DOHH2 (cell line): ENCODE measurements at regions not wholly inside any gene's neighbourhood (a gene's known extent, or its start where the extent isn't known, plus 50 kb on each side); places are given as distances from the start of the nearest gene placed in this dataset.

Experiments used
- H3F3A ChIP-seq: fragments of 200-600 bp; sonication (generic), shearing (Covaris generic); 2 replicates; pipeline ENCODE4 v1.6.0; 2016; ENCODE audit warnings: antibody characterized with exemption, mild to moderate bottlenecking; ENCODE audit not compliant: control insufficient read depth, insufficient read depth
- H3K27ac ChIP-seq: fragments of 200-600 bp; sonication (generic); 2 replicates; pipeline ENCODE4 v1.5.1; 2014; ENCODE audit warnings: low read depth, mild to moderate bottlenecking, low read length, moderate library complexity
- H3K27me3 ChIP-seq: fragments of 200-600 bp; sonication (generic); 2 replicates; pipeline ENCODE4 v1.6.1; 2014; ENCODE audit warnings: mild to moderate bottlenecking, low read length, mixed read lengths; ENCODE audit not compliant: control insufficient read depth
- H3K36me3 ChIP-seq: fragments of 200-600 bp; sonication (generic); 2 replicates; pipeline ENCODE4 v1.6.1; 2014; ENCODE audit warnings: mild to moderate bottlenecking, low read length, moderate library complexity, mixed read lengths; ENCODE audit not compliant: control insufficient read depth
- H3K4me1 ChIP-seq: fragments of 200-600 bp; sonication (generic); 2 replicates; pipeline ENCODE4 v1.6.1; 2014; ENCODE audit warnings: mild to moderate bottlenecking, low read length, mixed read lengths; ENCODE audit not compliant: control insufficient read depth
- H3K4me2 ChIP-seq: fragments of 200-600 bp; sonication (generic); 2 replicates; pipeline ENCODE4 v1.6.0; 2014; ENCODE audit warnings: mild to moderate bottlenecking, low read length, moderate library complexity
- H3K4me3 ChIP-seq: fragments of 200-600 bp; sonication (generic); 2 replicates; pipeline ENCODE4 v1.5.1; 2014; ENCODE audit warnings: mild to moderate bottlenecking, low read length, mixed read lengths
- H3K79me2 ChIP-seq: fragments of 200-600 bp; sonication (generic); 2 replicates; pipeline ENCODE4 v1.6.1; 2014; ENCODE audit warnings: mild to moderate bottlenecking, low read length, mixed read lengths; ENCODE audit not compliant: control insufficient read depth
- H3K9me2 ChIP-seq: fragments of 200-600 bp; sonication (generic); replicated peaks from 2 replicates; pipeline ENCODE4 v1.6.1; 2014; ENCODE audit warnings: mild to moderate bottlenecking, low read length, mixed read lengths; ENCODE audit not compliant: control insufficient read depth
- H3K9me3 ChIP-seq: fragments of 200-600 bp; sonication (generic); 2 replicates; pipeline ENCODE4 v1.6.1; 2014; ENCODE audit warnings: antibody characterized with exemption, low read length, mixed read lengths; ENCODE audit not compliant: control insufficient read depth, insufficient read depth
- H4K20me1 ChIP-seq: fragments of 200-600 bp; sonication (generic); 2 replicates; pipeline ENCODE4 v1.6.0; 2014; ENCODE audit warnings: low read depth, mild to moderate bottlenecking, antibody characterized with exemption, low read length, moderate library complexity; ENCODE audit not compliant: control insufficient read depth, insufficient read depth
- EZH2phosphoT487 ChIP-seq: fragments of 200-600 bp; sonication (generic); IDR thresholded peaks from 2 replicates; pipeline ENCODE4 v1.6.1; 2017; ENCODE audit warnings: borderline replicate concordance, mild to moderate bottlenecking, antibody characterized with exemption, low read length, moderate library complexity, mixed read lengths
- TF ChIP-seq, protein P1 (sequence below): fragments of 200-600 bp; sonication (generic); IDR thresholded peaks from one replicate; pipeline ENCODE4 v1.5.1; 2014; ENCODE audit warnings: antibody characterized with exemption, mild to moderate bottlenecking, low read depth, low read length; ENCODE audit not compliant: poor library complexity, severe bottlenecking

DNA sequence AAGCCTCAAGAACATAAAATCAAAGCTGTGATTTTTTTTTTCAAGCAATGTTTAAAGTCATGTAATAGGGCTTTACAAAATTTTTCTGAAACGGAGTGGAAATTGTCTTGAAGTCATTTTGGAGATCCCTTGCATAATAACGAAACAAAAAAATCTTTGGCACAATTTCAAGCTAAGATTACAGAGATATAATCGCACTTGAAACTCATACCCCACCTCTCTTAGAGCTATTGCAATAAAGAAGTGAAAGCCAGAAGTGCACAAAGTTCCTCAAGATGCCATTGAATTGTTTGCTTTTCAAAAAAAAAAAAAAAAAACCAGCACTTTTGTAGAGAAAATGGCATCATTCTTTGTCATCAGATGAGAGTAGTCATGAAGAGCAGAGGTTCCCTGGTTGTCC, 152.3 kb downstream of the PAX3 start:
- Histone ChIP-seq H4K20me1 (no peaks in the 10 kb centered on the region), H3K4me3 (no peak overlapping the region), H3K9me3 (no peaks in the 10 kb centered on the region), H3K36me3 (no peaks in the 10 kb centered on the region), H3K9me2 (no peaks in the 10 kb centered on the region), H3F3A (no peaks in the 10 kb centered on the region), H3K27me3 (no peaks in the 10 kb centered on the region), H3K4me1 (no peaks in the 10 kb centered on the region), H3K4me2 (no peak overlapping the region), H3K27ac (no peak overlapping the region), H3K79me2 (no peaks in the 10 kb centered on the region)
- TF ChIP-seq, protein P1, sequence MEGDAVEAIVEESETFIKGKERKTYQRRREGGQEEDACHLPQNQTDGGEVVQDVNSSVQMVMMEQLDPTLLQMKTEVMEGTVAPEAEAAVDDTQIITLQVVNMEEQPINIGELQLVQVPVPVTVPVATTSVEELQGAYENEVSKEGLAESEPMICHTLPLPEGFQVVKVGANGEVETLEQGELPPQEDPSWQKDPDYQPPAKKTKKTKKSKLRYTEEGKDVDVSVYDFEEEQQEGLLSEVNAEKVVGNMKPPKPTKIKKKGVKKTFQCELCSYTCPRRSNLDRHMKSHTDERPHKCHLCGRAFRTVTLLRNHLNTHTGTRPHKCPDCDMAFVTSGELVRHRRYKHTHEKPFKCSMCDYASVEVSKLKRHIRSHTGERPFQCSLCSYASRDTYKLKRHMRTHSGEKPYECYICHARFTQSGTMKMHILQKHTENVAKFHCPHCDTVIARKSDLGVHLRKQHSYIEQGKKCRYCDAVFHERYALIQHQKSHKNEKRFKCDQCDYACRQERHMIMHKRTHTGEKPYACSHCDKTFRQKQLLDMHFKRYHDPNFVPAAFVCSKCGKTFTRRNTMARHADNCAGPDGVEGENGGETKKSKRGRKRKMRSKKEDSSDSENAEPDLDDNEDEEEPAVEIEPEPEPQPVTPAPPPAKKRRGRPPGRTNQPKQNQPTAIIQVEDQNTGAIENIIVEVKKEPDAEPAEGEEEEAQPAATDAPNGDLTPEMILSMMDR, result no peak
- TF ChIP-seq EZH2phosphoT487, result no peak

DNA sequence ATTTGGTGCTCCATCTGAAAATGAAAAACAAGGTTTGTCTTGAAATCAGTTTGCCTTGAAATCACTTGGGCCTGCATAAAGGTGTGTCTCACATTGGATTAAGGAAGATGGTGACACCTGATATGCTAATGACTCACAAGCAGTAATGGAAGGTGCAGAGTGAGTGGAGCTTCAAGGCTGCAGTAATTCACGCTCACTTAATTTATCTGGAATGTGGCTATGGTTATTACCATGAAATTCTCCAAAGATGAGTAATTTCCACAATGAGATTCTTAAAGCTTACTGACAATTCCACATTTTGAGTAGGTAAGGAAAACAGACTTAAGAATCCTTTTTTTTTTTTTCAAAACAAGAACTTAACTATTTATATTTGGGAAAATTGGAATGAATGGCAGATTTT, 156.8 kb downstream of the PAX3 start:
- Histone ChIP-seq H3K79me2 (no peaks in the 10 kb centered on the region), H3K4me2 (no peak overlapping the region)
- TF ChIP-seq, protein P1, result no peak
- no peak for TF ChIP-seq EZH2phosphoT487

GRCh38 chr2:222136106-222136630, 162.6 kb downstream of the PAX3 start:
- Histone ChIP-seq H3K9me3 (no peaks in the 10 kb centered on the region), H3K4me2 (no peak overlapping the region), H3K4me1 (no peaks in the 10 kb centered on the region), H3K27me3 (no peaks in the 10 kb centered on the region), H3K79me2 (no peaks in the 10 kb centered on the region), H3K4me3 (no peak overlapping the region), H3F3A (no peaks in the 10 kb centered on the region), H3K27ac (no peak overlapping the region), H3K9me2 (no peaks in the 10 kb centered on the region), H3K36me3 (no peaks in the 10 kb centered on the region), H4K20me1 (no peaks in the 10 kb centered on the region)
- TF ChIP-seq EZH2phosphoT487, result no peak

More for the DNA sequence above, 156.8 kb downstream of the PAX3 start:
- no peaks in the 10 kb centered on the region for H3K9me2 ChIP-seq
- no peaks in the 10 kb centered on the region for H3K4me1 ChIP-seq
- no peak overlapping the region for H3K4me3 ChIP-seq
- H3K27ac ChIP-seq, result no peak overlapping the region
- H3K27me3 ChIP-seq, result no peaks in the 10 kb centered on the region
- H3K9me3 ChIP-seq, result no peaks in the 10 kb centered on the region
- no peaks in the 10 kb centered on the region for H4K20me1 ChIP-seq
- no peaks in the 10 kb centered on the region for H3F3A ChIP-seq
- no peaks in the 10 kb centered on the region for H3K36me3 ChIP-seq

- Histone ChIP-seq H3K27me3 (no peaks in the 10 kb centered on the region), H3K79me2 (no peaks in the 10 kb centered on the region), H3F3A (no peaks in the 10 kb centered on the region), H3K27ac (no peak overlapping the region), H3K9me2 (no peaks in the 10 kb centered on the region), H3K36me3 (no peaks in the 10 kb centered on the region), H3K4me1 (no peaks in the 10 kb centered on the region), H3K4me2 (no peak overlapping the region), H3K9me3 (no peaks in the 10 kb centered on the region), H4K20me1 (no peaks in the 10 kb centered on the region), H3K4me3 (no peak overlapping the region)
- no peak for TF ChIP-seq EZH2phosphoT487
- TF ChIP-seq, protein P1, result no peak
These were observed 164.1 kb downstream of the PAX3 start for GRCh38 chr2:222134654-222135053.
